ENCODE measurements at regions not wholly inside any gene's neighbourhood (a gene's known extent, or its start where the extent isn't known, plus 50 kb on each side); places are given as distances from the start of the nearest gene placed in this dataset.

DNA sequence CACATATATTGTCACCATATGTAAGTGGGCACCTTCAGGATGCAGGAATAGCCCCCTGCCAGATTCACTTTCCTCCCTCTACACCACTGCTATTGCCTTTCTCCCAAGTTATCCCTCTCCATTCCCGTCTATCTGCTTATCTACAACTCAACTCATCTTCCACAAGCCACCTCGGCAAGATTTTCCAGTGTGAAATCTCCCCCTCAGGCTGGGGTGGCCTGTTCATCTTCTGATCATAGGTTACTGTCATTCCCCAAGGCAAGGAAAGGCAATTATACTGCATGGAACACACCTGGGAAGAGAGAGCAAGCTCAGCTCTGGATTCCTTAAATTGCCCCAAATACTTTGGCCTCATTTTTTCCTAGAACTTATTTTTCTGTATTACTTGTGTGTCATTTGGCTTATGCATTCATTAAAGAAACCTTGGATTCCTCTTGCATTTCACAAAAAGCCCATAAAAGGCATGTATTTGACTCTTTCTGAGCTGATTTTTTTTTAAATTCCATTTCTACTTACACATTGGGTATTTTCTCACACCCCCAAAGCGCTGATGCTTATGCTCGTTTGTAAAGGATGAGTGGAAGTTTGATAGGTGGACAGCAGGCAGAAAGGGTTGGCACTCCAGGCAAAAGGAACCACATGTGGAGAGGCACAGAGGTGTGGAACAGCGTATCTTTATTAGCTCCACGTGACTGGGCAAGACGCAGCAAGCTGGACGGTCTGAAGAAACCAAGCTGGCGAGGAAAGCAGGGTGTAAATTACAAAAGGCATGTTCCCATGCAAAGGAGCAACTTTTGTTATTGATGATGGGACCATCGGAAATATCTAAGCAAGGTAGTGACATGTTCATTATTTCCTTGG lies 169.7 kb upstream of the RAB4A start:
- Histone ChIP-seq H3K4me1 (ENCODE audit: control insufficient read depth in 4 of 4, insufficient read depth in 4 of 4, low read length in 3 of 4) (peaks cover 14 to 51% (median 46%) of the 10 kb centered on the region in 4 donors), H3K27ac (ENCODE audit: low read depth in 1 of 2, low read length in 2 of 2) (no peak overlapping the region), H3K9me3 (ENCODE audit: control insufficient read depth in 4 of 4, low read length in 3 of 4) (no peaks in the 10 kb centered on the region), H3K4me3 (ENCODE audit: low read depth in 1 of 3, low read length in 3 of 3) (no peak overlapping the region), H3K36me3 (ENCODE audit: control insufficient read depth in 4 of 4, insufficient read depth in 3 of 4, low read depth in 1 of 4, low read length in 3 of 4) (no peaks in the 10 kb centered on the region), H3K9ac (ENCODE audit: low read depth in 1 of 2, low read length in 2 of 2) (no peak overlapping the region), H3K27me3 (ENCODE audit: control insufficient read depth in 4 of 4, insufficient read depth in 4 of 4, low read length in 3 of 4) (no peaks in the 10 kb centered on the region)
- TF ChIP-seq RAD21 (IDR thresholded peaks at IDR 0.05) (no peak), FOXA1 (IDR thresholded peaks at IDR 0.05) (no peak), SP1 (IDR thresholded peaks at IDR 0.05) (no peak), GABPA (IDR thresholded peaks at IDR 0.05 in 1 of 2, conservative IDR thresholded peaks at IDR 0.05 in 1 of 2) (no peak), HNF4A (conservative IDR thresholded peaks at IDR 0.05) (no peak), TAF1 (conservative IDR thresholded peaks at IDR 0.05) (no peak), FOXA2 (IDR thresholded peaks at IDR 0.05) (no peak), JUND (IDR thresholded peaks at IDR 0.05) (no peak), NR2F2 (IDR thresholded peaks at IDR 0.05) (no peak), EGR1 (IDR thresholded peaks at IDR 0.05; ENCODE audit: low read depth in 2 of 2) (no peak)
- TF ChIP-seq, protein P1, sequence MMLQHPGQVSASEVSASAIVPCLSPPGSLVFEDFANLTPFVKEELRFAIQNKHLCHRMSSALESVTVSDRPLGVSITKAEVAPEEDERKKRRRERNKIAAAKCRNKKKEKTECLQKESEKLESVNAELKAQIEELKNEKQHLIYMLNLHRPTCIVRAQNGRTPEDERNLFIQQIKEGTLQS (IDR thresholded peaks at IDR 0.05), result no peak
- TF ChIP-seq, protein P2, sequence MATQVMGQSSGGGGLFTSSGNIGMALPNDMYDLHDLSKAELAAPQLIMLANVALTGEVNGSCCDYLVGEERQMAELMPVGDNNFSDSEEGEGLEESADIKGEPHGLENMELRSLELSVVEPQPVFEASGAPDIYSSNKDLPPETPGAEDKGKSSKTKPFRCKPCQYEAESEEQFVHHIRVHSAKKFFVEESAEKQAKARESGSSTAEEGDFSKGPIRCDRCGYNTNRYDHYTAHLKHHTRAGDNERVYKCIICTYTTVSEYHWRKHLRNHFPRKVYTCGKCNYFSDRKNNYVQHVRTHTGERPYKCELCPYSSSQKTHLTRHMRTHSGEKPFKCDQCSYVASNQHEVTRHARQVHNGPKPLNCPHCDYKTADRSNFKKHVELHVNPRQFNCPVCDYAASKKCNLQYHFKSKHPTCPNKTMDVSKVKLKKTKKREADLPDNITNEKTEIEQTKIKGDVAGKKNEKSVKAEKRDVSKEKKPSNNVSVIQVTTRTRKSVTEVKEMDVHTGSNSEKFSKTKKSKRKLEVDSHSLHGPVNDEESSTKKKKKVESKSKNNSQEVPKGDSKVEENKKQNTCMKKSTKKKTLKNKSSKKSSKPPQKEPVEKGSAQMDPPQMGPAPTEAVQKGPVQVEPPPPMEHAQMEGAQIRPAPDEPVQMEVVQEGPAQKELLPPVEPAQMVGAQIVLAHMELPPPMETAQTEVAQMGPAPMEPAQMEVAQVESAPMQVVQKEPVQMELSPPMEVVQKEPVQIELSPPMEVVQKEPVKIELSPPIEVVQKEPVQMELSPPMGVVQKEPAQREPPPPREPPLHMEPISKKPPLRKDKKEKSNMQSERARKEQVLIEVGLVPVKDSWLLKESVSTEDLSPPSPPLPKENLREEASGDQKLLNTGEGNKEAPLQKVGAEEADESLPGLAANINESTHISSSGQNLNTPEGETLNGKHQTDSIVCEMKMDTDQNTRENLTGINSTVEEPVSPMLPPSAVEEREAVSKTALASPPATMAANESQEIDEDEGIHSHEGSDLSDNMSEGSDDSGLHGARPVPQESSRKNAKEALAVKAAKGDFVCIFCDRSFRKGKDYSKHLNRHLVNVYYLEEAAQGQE (IDR thresholded peaks at IDR 0.05), result no peak
- TF ChIP-seq, protein P3, sequence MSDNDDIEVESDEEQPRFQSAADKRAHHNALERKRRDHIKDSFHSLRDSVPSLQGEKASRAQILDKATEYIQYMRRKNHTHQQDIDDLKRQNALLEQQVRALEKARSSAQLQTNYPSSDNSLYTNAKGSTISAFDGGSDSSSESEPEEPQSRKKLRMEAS (IDR thresholded peaks at IDR 0.05), result no peak
- TF ChIP-seq, protein P4, sequence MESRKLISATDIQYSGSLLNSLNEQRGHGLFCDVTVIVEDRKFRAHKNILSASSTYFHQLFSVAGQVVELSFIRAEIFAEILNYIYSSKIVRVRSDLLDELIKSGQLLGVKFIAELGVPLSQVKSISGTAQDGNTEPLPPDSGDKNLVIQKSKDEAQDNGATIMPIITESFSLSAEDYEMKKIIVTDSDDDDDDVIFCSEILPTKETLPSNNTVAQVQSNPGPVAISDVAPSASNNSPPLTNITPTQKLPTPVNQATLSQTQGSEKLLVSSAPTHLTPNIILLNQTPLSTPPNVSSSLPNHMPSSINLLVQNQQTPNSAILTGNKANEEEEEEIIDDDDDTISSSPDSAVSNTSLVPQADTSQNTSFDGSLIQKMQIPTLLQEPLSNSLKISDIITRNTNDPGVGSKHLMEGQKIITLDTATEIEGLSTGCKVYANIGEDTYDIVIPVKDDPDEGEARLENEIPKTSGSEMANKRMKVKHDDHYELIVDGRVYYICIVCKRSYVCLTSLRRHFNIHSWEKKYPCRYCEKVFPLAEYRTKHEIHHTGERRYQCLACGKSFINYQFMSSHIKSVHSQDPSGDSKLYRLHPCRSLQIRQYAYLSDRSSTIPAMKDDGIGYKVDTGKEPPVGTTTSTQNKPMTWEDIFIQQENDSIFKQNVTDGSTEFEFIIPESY (IDR thresholded peaks at IDR 0.05), result no peak
- TF ChIP-seq, protein P5, sequence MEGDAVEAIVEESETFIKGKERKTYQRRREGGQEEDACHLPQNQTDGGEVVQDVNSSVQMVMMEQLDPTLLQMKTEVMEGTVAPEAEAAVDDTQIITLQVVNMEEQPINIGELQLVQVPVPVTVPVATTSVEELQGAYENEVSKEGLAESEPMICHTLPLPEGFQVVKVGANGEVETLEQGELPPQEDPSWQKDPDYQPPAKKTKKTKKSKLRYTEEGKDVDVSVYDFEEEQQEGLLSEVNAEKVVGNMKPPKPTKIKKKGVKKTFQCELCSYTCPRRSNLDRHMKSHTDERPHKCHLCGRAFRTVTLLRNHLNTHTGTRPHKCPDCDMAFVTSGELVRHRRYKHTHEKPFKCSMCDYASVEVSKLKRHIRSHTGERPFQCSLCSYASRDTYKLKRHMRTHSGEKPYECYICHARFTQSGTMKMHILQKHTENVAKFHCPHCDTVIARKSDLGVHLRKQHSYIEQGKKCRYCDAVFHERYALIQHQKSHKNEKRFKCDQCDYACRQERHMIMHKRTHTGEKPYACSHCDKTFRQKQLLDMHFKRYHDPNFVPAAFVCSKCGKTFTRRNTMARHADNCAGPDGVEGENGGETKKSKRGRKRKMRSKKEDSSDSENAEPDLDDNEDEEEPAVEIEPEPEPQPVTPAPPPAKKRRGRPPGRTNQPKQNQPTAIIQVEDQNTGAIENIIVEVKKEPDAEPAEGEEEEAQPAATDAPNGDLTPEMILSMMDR (IDR thresholded peaks at IDR 0.05; ENCODE audit: low read depth, low read length, missing input control), result no peak
- DNase-seq (ENCODE audit: low spot score), result no peak
- WGBS, result 93% methylated on average over 10 of the region's 10 CpGs

Data from liver (tissue), 8 donors.